GM12891 (cell line): ENCODE measurements at regions not wholly inside any gene's neighbourhood (a gene's known extent, or its start where the extent isn't known, plus 50 kb on each side); places are given as distances from the start of the nearest gene placed in this dataset.

Source experiments
- POLR2A ChIP-seq: IDR thresholded peaks from 2 replicates; pipeline ENCODE4 v1.6.1; 2011; ENCODE audit warnings: low read depth, low read length, control low read depth
- POLR2AphosphoS5 ChIP-seq: IDR thresholded peaks from 2 replicates; pipeline ENCODE4 v1.6.1; 2011; ENCODE audit warnings: low read depth, low read length, control low read depth
- TAF1 ChIP-seq: IDR thresholded peaks from 2 replicates; pipeline ENCODE4 v1.6.1; 2011; ENCODE audit warnings: low read depth, low read length, control low read depth

DNA sequence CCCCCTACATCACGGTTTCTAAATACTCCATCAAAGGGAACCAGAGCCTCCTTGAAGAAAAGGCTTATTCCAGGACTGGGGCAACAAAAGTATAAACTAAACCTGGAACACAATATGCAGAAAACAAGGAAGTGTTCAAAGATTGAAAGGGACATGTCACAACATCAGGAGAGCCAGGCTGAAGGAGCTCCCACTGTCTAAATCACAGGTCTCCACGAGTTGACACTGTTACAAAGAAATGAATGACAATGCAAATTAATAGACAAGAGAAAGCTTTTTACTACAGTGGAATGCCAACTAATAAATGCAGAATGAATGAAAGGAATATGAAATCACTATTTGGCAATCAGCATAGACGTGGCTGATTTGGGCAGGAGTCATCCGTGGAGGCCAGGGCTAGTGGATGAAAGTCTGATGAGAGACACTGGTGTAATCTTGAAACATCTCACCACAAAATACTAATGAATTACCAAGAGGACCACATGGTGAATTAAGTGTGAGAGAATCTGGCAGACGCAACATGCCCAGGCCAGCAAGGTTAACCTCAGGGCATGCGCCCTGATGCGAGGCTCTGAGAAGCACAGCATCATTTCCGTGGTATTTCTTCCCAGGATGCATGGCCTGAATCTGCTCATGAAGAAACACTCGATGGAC lies 123.8 kb upstream of the TJP1 start:
- TF ChIP-seq POLR2A (no peak), POLR2AphosphoS5 (no peak), TAF1 (no peak)
